RCC 7860 (cell line): ENCODE measurements at regions not wholly inside any gene's neighbourhood (a gene's known extent, or its start where the extent isn't known, plus 50 kb on each side); places are given as distances from the start of the nearest gene placed in this dataset.

Source experiments
- DNase-seq: peaks from one replicate; pipeline ENCODE4 v3.0.0-alpha.2; 2015; ENCODE audit warnings: low spot score
- FAIRE-seq: peaks from 2 replicates; lab custom pipeline; 2012; peaks lifted over from hg19 to GRCh38; lab: Jason Lieb, UNC

DNA sequence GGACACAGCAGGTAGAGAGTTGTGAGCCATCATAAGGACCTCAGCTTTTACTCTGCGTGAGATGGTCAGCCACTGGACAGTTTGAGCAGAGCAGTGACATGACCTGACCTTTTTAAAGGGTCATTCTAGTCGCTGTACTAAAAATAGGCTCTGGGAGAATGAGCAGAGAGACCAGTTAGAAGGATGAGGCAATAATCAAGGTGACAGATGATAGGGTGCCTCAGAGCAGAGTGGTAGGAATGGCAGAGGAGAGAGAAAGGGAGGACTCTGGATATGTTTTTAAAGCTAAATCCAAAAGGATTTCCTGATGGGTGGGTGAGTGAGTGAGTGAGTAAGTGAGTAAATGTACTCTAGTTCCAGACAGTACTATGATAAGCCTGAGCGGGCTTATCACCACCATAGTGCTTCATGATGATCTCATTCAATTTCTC lies 83.6 kb upstream of the ARHGAP5 start:
- FAIRE-seq (peak; percentile 2), DNase-seq (peak; percentile 50)

DNA sequence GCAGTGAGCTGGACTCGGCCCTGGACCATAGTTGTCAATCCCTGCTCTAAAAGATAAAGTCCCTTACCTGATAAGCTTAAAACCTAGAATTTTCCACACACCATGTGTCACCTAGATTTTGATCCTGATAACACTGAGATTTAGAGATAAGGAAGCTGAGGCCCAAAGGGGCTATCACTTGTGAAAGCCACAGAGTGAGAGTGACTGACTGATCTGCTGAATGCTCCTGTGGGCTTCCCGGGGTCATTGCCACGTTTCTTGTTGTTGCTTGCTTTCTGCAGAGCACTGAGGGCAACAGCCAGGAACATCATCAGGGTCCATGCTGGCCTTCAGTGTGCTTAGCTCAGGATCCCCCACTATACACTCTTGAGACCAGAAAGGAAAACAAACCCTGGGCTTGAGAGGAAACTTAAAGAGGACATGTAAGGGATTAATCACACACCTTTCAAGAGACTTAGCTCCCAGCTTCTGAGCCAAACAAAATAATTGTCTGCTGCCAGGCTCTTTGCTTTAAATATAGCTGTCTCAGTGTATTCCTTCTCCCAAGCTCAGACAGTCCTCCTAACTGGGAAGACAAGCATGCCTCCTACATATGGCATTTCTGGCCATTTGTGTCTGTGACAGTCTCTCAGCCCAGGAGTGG lies 82.6 kb upstream of the ARHGAP5 start:
- DNase-seq (no peak), FAIRE-seq (no peak)

DNA sequence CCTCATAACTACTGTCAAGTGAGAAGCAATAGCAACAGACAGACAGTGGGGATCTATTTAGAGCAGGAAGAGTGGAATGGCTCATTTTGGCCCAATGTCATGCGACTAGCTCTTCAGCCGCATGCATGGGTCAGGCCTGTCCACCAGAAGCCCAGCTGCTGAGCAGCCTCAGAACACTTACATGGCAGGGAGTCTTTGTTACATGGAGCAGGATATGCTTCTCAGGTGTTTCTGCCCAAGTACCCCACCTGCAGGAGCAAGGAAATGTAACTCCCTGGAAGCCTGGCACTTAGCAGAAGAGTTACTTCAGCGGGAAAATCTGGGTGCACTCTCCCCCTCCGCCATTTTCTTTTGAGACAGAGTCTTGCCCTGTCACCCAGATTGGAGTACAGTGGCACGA lies 73.5 kb upstream of the ARHGAP5 start:
- no peak for DNase-seq
- no peak for FAIRE-seq

DNA sequence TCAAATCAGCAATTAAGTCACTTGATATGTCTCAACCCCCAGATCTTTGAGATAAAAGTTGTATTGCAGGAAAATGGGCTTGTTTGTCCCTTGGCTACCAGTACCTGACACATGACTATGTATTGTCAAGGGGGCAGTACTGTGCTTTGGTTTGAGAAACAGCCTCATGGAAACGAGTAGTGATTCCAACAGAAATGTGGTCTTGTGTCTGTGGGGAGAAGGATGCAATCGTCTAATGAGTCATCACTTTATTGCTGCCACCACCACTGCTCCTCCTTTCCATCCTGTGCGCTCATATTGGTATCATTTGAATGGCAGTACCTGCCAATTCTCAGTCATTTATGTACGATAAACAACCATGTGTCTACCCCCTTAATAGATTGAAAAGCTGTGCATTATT lies 72.8 kb upstream of the ARHGAP5 start:
- DNase-seq, result peak; percentile 87
- peak; percentile 79 for FAIRE-seq

DNA sequence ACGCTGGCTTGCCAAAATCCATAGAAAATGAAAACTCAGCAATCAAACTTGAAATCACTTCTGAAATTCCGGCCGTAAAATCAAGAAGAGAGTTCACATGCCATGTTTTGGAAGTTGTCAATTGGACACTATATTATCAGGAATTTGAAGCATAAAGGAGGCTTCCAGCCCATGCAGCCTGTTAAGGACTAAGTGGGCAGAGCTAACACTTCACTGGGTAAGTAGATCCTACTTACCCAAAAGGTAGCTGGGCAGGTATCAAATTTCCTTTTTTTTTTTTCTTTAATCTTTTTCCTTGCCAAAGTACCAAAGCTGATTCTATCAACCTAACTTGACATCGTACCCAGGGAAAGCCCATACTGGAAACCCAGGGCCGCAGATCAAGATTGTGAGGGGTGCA lies 71.5 kb upstream of the ARHGAP5 start:
- DNase-seq, result no peak
- no peak for FAIRE-seq

DNA sequence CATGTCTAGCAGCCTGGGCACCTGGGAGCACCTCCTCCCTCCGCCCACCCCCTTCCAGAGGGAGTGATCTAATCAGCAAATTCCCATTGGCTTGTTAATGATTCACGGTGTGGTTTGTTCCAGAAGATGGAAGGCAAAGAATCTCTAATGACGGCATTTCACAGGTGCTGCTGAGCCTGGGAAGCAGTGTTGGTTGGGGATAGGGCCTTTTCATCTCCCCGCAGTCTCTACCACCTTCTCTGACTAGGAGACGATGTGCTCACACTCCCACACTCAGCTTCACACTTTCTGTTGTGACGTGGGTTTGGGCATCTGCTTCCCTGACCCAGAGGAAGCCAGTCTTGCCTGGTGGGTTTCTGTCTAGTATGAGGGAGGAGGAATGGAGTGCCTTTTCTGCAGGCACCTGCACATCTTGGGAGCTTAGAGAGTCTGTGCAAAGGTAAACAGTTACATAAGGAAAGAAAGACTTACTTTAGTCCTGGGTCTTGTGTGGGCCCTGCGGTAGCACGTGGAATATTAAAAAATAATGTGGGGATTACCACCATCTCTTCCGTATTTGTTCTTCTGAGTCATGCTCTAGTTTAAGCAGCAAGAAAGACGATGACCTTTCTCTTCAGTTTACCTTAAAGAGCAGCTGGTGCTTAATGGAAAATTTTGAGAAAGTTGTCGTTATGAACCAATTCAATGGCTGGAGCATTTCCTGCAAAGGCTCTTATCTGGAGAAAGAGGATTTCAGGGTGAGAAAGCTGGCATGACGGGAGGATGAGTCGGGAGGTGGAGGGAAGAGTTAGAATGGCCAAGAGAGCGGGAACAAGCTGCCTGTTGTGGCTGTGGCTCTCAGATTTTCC lies 70.6 kb upstream of the ARHGAP5 start:
- FAIRE-seq, result peak; percentile 84

DNA sequence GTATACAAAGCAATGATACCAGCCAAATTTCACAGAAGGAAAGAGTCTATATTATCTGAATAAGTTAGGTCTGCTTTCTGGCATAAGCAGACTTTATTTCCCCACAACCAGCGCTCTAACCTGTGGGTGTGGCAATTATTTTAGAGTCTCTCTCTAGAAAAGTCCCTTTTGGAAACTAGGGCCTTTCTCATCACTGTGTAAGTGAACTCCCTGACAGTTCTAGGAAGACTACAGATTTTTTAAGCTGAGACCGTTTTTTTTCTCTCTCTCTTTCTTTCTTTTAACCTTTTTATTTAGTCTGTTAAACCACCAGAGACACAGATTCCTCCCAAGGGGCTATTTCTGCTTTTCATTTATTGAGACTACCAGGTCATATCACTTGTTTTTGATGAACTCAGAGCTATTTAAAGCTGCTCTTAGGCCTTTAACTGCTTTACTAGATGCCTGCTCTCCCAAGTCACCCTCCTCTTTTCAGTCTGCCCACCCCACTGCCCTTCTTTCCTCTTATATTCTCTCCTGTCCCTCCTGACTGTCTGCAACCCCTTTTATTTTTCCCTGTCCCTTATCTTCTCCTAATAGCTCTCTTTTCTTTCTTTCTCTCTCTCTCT lies 69.2 kb upstream of the ARHGAP5 start:
- no peak for FAIRE-seq
- no peak for DNase-seq

More for the DNA sequence above, 70.6 kb upstream of the ARHGAP5 start:
- DNase-seq, result peak; percentile 87

DNA sequence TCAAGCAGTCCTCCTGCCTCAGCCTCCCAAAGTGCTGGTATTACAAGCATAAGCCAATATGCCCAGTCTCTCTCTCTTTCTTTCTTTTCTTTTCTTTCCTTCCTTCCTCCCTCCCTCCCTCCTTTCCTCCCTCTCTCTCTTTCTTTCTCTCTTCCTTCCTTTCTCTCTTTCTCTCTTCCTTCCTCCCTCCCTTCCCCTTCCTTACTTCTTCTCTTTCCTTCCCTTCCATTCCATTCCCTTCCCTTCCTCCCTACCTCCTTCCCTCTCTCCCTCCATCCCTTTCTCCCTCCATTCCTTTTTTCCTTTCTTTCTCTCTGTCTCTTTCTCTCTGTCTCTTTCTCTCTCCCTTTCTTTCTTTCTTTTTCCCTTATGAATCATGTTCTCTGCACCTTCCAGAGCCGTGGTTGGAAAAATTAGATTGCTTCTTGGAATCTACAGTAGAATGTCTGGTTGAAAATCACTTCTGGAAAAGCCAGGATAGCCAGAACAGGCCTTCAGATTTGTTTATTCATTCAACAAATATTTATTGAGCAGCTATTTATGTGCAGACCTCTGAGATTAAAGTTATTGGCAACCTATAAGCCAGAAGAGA lies 68.4 kb upstream of the ARHGAP5 start:
- DNase-seq (no peak), FAIRE-seq (no peak)

DNA sequence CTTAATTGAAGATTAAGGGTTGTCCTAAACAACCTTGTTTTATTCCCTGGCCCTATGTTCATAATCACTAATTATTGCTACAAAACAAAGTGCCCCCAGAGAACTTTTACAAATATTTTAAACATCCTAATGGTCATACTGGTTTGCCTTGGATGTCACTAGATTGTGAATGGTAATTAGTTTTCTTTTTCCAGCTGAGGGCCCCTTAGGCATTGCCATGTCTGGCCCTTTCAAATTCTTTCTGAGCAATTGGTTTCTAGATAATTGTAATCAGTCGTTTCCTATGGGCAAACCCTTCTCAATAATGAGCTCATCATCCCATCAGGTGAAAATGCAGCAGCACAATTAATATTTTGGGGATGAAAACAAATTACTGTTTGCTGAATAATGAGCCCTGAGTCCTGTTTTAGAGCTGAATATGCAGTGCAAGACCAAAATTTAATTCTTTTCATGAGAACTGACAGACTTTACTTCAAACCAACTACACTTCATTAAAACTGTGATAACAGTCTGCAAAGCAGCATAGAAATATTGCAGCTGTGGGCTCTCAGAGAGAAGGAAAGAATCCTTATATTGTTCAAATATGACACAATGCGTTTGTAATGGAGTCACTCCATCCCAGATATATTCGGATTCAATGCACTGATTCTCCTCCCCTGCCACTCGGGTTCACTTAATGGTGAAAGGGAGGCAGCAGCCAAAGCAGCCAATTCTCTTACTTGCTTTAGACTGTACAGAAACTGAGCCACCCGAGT lies 67.7 kb upstream of the ARHGAP5 start:
- FAIRE-seq (no peak), DNase-seq (no peak)

DNA sequence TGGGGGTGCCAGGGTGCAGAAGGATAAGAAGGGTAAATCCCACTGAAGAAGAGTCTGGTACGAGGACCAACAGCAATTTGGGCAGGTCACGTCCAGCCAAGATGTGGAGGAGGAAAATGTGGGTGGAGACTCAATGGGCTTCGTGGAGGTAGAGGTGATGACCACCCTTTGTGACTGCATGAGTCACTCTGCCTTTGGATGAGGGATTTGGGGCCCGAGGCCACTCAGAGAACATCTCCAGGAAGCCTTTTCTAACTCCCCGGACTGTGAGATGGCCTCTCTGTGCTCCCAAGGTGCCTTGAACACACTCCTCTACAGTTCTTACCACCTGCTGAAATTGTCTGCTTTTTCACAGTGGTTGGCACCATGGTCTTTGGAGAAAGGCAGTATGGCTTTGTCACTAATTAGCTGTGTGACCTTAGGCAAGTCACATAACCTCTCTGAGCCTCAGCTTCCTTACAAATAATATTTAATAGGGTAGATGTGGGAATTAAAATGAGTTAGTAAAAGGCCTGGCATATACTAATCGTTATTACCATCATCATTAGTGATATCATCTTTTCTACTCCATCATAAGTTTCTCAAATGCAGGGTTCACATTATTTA lies 67.0 kb upstream of the ARHGAP5 start:
- no peak for FAIRE-seq
- DNase-seq, result no peak

DNA sequence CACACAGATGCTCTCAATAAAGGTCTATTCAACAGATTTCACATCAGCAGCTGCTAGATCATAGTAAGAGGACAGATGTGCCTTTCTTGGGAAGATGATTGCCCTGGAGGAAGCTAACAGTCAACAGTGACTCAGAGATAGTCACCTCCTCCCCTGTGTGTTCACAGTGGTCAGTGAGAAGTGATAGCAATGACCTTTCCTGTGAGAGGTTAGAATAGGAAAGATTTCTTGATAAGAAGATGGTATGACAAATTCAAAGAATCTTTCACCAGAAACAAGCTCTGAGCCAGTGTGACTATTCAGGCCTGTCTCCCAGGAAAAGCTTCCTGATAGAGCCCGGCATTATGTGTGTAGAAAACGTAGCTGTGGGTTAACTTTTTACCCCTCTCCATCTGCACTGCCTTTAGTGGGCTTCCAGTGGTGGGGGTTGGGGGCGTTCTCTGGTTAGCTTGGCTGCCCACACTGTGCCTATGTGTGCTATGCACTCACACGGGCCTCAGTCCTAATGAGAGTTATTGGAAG lies 66.4 kb upstream of the ARHGAP5 start:
- peak; percentile 92 for DNase-seq

DNA sequence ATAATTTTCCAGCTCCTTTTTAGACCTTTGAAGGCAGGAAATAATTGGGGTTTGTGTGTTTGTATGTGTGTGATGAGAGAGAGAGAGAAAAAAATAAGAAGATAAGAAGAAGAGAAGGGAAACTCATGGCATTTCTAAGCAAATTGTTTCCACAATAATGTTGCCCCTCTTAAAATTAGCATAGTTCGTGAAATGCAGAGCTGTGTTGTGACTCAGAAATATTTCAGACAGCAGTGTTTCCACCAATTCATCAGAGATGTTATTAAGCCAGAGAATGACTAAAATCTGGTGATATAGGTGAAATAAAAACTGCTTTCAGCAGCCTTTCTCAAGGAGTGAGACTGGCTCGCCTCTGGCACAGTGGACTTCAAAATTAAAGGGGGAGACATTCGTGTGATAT lies 65.9 kb upstream of the ARHGAP5 start:
- DNase-seq, result no peak
- no peak for FAIRE-seq

More for the DNA sequence above, 66.4 kb upstream of the ARHGAP5 start:
- FAIRE-seq, result peak; percentile 93

DNA sequence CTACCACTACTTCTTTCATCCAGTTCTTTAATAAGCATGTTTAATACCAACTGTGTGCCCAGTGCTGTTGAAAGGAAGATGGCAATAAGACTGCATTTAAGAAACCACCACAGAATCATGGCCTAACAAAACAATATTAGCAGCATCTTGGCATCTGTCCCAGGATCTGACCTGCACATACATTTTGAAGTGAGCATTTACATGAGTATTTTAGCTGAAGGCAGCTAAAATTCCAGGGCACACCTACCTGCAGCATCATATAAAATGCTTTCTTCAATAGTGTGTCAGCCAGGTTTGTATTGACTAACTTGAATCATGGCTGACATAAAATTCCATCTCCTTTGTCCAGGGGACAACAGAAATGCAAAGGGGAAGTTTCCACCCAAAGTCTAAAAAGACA lies 65.0 kb upstream of the ARHGAP5 start:
- no peak for FAIRE-seq
- DNase-seq, result no peak

DNA sequence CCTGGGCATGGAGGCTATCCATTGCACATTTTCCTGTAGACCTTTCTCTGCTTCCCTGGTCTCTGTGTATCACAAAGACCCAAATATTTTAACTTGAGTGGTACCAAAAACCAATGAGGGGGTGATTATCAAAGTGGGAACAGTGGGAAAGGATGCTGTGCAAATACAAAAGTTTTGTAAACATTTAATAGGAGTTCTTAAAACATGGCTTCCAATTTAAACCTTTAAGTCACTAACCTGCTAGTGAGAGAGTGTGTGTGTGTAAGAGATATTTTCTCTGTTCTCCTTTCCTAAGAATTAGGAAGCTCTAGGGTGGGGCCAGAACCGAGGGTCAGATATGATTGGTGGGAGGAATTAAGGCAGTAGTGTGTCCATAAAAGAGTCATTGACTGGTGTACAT lies 64.5 kb upstream of the ARHGAP5 start:
- FAIRE-seq (no peak), DNase-seq (no peak)

DNA sequence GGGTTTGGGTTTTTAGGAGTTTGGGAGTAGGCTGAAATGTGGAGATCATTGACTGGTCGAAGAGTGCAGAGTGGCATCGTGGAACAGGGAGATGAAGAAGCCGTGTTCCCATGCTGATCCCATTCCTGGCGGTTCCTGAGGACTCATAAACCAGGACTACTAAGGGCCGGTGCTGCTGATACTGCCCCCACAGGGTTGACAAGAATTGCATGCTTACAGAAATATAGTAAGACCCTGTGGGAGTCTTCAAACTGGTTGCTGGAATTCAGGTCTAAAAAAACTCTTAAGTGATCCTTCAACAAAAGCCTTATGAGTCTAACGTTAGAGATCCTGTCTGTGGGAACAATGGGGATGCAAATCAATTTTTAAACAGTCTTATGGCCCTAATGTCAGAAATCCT lies 64.0 kb upstream of the ARHGAP5 start:
- DNase-seq (no peak), FAIRE-seq (no peak)

DNA sequence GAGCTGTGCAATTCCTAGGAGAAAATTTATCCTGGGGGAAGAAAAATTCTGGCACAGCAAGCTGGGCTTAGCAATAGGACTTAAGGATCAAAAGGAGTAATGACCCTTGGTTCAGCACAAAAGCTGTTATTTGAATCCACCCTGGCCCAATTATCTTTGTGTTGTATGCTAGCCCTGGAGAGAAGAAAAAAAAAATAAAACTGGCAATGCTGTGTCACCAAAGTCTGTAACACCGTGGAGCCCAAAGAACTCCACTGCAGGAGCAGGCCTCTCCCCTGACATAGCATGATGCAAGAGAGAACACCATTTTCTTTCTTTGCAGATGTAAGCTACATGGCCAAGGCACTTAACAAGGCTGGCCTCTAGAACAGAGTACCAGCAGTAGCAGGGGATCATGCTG lies 63.0 kb upstream of the ARHGAP5 start:
- DNase-seq (no peak), FAIRE-seq (no peak)

DNA sequence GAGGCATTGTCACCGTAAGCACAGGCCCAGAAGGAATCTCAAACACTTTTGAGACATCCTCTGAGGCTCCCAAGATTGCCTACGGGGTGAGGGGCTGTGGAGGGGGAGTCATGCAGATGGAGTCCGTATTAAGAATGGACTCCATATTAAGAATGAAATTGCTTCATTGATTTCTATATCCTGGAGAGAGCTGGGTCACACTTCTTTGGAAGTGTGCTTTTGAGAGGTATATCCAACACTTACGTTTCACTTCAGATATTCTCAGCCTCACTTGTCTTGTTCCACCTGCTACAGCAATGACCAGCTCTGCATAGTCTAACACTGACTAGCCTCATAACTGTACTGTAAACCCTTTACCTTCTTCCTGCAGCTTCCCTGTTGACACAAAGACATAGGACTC lies 62.6 kb upstream of the ARHGAP5 start:
- FAIRE-seq (no peak), DNase-seq (no peak)

DNA sequence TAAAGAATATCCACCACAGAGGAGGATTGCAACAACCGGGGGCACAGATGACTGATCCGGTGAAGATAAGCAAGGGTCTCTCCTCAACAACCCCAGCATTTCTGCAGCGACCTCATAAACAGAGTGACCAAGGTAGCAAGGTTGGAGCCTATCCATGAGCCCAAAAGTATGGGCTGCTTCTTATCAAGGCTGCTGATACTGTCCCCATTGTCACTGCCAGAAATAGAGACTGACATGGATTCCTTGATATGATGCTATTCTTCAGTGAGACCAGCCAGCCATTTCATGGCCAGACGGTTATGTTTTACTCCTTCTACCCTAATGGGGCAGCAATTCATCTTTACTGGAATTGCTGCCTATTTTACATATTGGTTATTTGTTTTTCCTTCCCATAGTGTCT lies 61.9 kb upstream of the ARHGAP5 start:
- no peak for FAIRE-seq

DNA sequence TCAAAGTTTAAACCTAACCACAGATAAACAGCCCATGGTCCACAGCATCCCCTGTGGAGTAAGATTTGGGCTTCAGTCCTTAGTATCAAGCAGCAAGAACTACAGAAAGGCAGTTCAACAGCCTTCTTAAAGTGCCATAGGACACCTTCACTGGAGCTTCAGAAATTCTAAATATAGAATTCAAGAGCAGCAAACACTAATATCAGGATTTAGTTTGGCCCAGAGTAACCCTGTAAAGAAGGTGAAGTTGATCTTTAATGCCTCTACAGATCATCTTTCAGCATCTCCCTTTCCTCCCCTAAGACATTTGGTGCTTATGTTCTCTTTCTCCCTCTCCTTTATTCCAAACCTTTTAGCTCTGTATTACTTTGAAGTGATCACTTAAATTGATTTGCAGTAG lies 59.5 kb upstream of the ARHGAP5 start:
- no peak for DNase-seq
- FAIRE-seq, result no peak

More for the DNA sequence above, 61.9 kb upstream of the ARHGAP5 start:
- DNase-seq, result no peak

DNA sequence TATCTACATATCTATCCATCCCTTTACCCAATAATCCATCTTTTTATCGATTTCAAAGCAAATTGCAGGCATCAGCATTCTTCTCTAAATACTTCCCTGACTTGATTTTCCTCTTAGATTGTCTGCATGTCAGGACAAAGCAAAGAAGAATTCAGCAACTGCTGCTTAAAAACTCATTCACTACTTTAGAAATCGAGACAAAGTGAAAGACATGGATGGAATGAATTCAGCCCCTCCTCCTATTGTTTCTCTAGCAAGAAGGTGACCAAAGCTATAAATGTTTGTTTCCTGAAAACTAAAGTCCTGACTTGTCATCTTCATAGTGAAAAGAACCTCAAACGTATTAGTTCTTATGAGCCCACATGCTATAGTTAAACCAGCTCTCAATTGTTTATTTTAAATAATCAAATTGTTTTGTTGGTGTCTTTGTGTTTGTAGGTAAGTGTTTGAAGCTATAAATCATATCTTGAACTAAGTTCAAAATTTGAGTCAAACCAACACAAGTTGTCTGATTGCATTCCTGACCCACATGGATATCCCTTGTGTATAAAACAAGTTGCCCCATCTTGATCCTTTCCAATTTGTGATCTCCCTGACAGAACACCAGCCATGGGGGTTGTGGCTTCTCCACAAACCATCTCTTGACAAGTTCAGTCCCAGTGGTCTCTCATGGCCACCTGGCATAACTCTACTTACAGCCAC lies 58.6 kb upstream of the ARHGAP5 start:
- DNase-seq (no peak), FAIRE-seq (no peak)
